HepG2 (cell line): ENCODE measurements at regions not wholly inside any gene's neighbourhood (a gene's known extent, or its start where the extent isn't known, plus 50 kb on each side); places are given as distances from the start of the nearest gene placed in this dataset.

Source experiments
- ATAC-seq: fragments of 200-7000 bp; cut with Tn5 transposase; 3 replicates; pipeline ENCODE4 v1.9.1; 2020; ENCODE audit warnings: mild to moderate bottlenecking, moderate library complexity
- BruUV-seq: library from RNA; stranded (reverse); fragments of 400-500 nt; replicated peaks from 2 replicates; lab custom pipeline; 2021; lab: Mats Ljungman, UMichigan
- CTCF ChIA-PET: fragments of 300-600 bp; formaldehyde crosslinking; extraction: SDS; loops from one replicate; lab custom pipeline; 2021; ENCODE audit warnings: low total read pairs, inconsistent platforms, low intra/inter-chr PET ratio; lab: Yijun Ruan, JAX
- POLR2A ChIA-PET: fragments of 350-600 bp; sonication (Branson Sonifier 250); formaldehyde crosslinking; loops from one replicate; lab custom pipeline; 2020; ENCODE audit warnings: antibody characterized with exemption, inconsistent platforms; lab: Yijun Ruan, JAX
- DNase-seq: peaks from one replicate; pipeline ENCODE4 v3.0.0-alpha.2; 2015; ENCODE audit warnings: low spot score
- FAIRE-seq: peaks from 3 replicates; lab custom pipeline; 2011; peaks lifted over from hg19 to GRCh38; lab: Jason Lieb, UNC
- H2AFZ ChIP-seq: one replicate; pipeline ENCODE4 v1.6.1; 2011; ENCODE audit warnings: low read length, inconsistent platforms
- H3K27ac ChIP-seq: fragments of 300-600 bp; 3 replicates; pipeline ENCODE4 v1.8.0; 2011; ENCODE audit warnings: mixed run types, mild to moderate bottlenecking, mixed read lengths, low read length, inconsistent platforms; ENCODE audit not compliant: insufficient read depth; ENCODE audit errors: extremely low read length
- H3K27me3 ChIP-seq, 2 experiments: fragments of 200-600 bp in 1 of 2; 2 replicates in 1 of 2; 3 replicates in 1 of 2; pipeline versions ENCODE4 v1.6.0 to v1.8.0; 2011; ENCODE audit warnings: low read length in 2 of 2, mild to moderate bottlenecking in 2 of 2, moderate library complexity in 2 of 2, inconsistent platforms in 1 of 2; ENCODE audit not compliant: insufficient read depth in 2 of 2, control insufficient read depth in 1 of 2
- H3K36me3 ChIP-seq, 2 experiments: fragments of 200-600 bp in 1 of 2; replicated peaks in 1 of 2; 2 replicates in 1 of 2; 3 replicates in 1 of 2; pipeline versions ENCODE4 v1.5.1 to v1.8.0; 2011; ENCODE audit warnings: low read length in 2 of 2, inconsistent platforms in 1 of 2; ENCODE audit not compliant: insufficient read depth in 2 of 2, control insufficient read depth in 1 of 2
- H3K4me1 ChIP-seq: 2 replicates; pipeline ENCODE4 v1.5.1; 2012; ENCODE audit warnings: low read length, inconsistent platforms; ENCODE audit not compliant: insufficient read depth
- H3K4me2 ChIP-seq: 2 replicates; pipeline ENCODE4 v1.6.0; 2011; ENCODE audit warnings: low read depth, low read length, inconsistent platforms
- H3K4me3 ChIP-seq, 3 experiments: fragments of 200-600 bp in 1 of 3; sonication (generic), shearing (Covaris generic) in 1 of 3; replicated peaks in 1 of 3; 2 replicates each; pipeline ENCODE4 v1.5.1; 2011 to 2016; ENCODE audit warnings: low read length in 3 of 3, inconsistent platforms in 2 of 3, low read depth in 2 of 3, mild to moderate bottlenecking in 2 of 3, control low read depth in 1 of 3, mixed read lengths in 1 of 3; ENCODE audit not compliant: insufficient read depth in 1 of 3
- H3K79me2 ChIP-seq: one replicate; pipeline ENCODE4 v1.6.1; 2011; ENCODE audit warnings: low read length, inconsistent platforms; ENCODE audit not compliant: insufficient read depth
- H3K9ac ChIP-seq: 2 replicates; pipeline ENCODE4 v1.6.0; 2011; ENCODE audit warnings: mild to moderate bottlenecking, low read depth, low read length, inconsistent platforms; ENCODE audit not compliant: insufficient read depth
- H3K9me3 ChIP-seq: 2 replicates; pipeline ENCODE4 v1.5.1; 2012; ENCODE audit warnings: mild to moderate bottlenecking, low read length
- H4K20me1 ChIP-seq: 2 replicates; pipeline ENCODE4 v1.6.0; 2011; ENCODE audit warnings: inconsistent platforms, mild to moderate bottlenecking, low read length, moderate library complexity; ENCODE audit not compliant: insufficient read depth
- CHD2 ChIP-seq: IDR thresholded peaks from 2 replicates; pipeline ENCODE4 v1.6.1; 2011; ENCODE audit warnings: low read depth, low read length, improper control_type of control experiment
- KAT2B ChIP-seq: fragments of 150-350 bp; IDR thresholded peaks from 2 replicates; pipeline ENCODE4 v1.6.1; 2014; ENCODE audit warnings: low read depth, low read length, borderline replicate concordance
- TRIM24 ChIP-seq: sonication (generic); formaldehyde crosslinking; IDR thresholded peaks from 2 replicates; pipeline ENCODE4 v1.8.0; 2022; ENCODE audit warnings: mild to moderate bottlenecking, missing genetic modification reagents
- ZNF12 ChIP-seq: sonication (generic); formaldehyde crosslinking; IDR thresholded peaks from 2 replicates; pipeline ENCODE4 v1.5.0; 2020; ENCODE audit warnings: missing genetic modification reagents
- ZNF317 ChIP-seq: sonication (generic); formaldehyde crosslinking; IDR thresholded peaks from 2 replicates; pipeline ENCODE4 v1.5.0; 2020; ENCODE audit warnings: mild to moderate bottlenecking, missing genetic modification reagents
- WGBS: methylation state at CpG from one replicate; pipeline ENCODE4 v1.1.6; 2017; ENCODE audit warnings: low lambda C conversion rate; 5-methylcytosine and 5-hydroxymethylcytosine counted together
- in situ Hi-C: cut with HindIII; loops from 2 replicates; pipeline ENCODE4 v1.10.0; 2017; ENCODE audit warnings: low pct_unique_long_range_greater_than_20kb; ENCODE audit not compliant: extremely low pct_ligation_motif_present
- intact Hi-C: fragments of 100-400 bp; cut with micrococcal nuclease; formaldehyde crosslinking; loops from one replicate; pipeline ENCODE4 v1.10.0; 2022; ENCODE audit not compliant: unreplicated experiment
- TF ChIP-seq, protein P1 (sequence below), 2 experiments: sonication (generic) in 1 of 2; formaldehyde crosslinking in 1 of 2; IDR thresholded peaks; 2 replicates each; pipeline versions ENCODE4 v1.4.0 to v1.6.1; 2016 to 2020; ENCODE audit warnings: borderline replicate concordance in 1 of 2, low read depth in 1 of 2, mild to moderate bottlenecking in 1 of 2, missing genetic modification reagents in 1 of 2
- TF ChIP-seq, protein P2 (sequence below): sonication (generic); formaldehyde crosslinking; IDR thresholded peaks from 2 replicates; pipeline ENCODE4 v1.5.0; 2020; ENCODE audit warnings: mild to moderate bottlenecking, missing genetic modification reagents
- TF ChIP-seq, protein P3 (sequence below): conservative IDR thresholded peaks from 2 replicates; pipeline ENCODE4 v1.6.1; 2018; ENCODE audit warnings: missing genetic modification reagents

DNA sequence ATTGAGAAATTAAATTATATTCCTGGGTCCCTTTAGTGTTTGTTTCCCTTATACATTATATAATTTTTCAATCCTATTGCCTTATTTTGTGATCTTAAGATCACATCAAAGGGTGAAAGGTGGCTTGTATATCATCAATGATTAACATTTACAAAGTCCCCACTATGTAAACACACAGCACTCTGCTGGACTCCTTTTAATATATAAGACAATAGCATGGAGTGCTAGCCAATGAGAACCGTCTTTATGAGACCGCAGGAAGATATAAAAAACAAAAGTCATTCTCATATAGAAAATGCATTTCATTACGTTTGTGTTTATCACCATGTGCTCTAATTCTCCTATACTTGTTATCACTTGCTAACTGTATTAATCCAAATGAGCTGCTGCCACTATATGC, 108.5 kb downstream of the HOXA1 start:
- H3K4me1 ChIP-seq = peaks cover 8% of the 10 kb centered on the region
- no peaks in the 10 kb centered on the region for H3K9me3 ChIP-seq
- TF ChIP-seq CHD2 (no peak), TRIM24 (CRISPR knock-in tag) (no peak), ZNF317 (CRISPR knock-in tag) (no peak), KAT2B (no peak)
- intact Hi-C loops = no loop called here
- CTCF ChIA-PET = no interaction called here
- in situ Hi-C loops = no loop called here
- H3K9ac ChIP-seq = no peak overlapping the region
- WGBS = 3% methylated on average over 3 of the region's 3 CpGs
- no peaks in the 10 kb centered on the region for H4K20me1 ChIP-seq
- no peak overlapping the region for H3K27ac ChIP-seq
- no peak overlapping the region for H2AFZ ChIP-seq
- peaks cover 0 to 2% of the 10 kb centered on the region in 2 experiments; a peak in 2 of 5 replicates for H3K27me3 ChIP-seq
- ATAC-seq (no peak), FAIRE-seq (no peak), DNase-seq (no peak)
- H3K79me2 ChIP-seq = no peaks in the 10 kb centered on the region
- POLR2A ChIA-PET = no interaction called here
- H3K4me3 ChIP-seq = no peak overlapping the region
- H3K4me2 ChIP-seq = no peak overlapping the region
- no TSS peak for BruUV-seq
- H3K36me3 ChIP-seq = no peaks in the 10 kb centered on the region

DNA sequence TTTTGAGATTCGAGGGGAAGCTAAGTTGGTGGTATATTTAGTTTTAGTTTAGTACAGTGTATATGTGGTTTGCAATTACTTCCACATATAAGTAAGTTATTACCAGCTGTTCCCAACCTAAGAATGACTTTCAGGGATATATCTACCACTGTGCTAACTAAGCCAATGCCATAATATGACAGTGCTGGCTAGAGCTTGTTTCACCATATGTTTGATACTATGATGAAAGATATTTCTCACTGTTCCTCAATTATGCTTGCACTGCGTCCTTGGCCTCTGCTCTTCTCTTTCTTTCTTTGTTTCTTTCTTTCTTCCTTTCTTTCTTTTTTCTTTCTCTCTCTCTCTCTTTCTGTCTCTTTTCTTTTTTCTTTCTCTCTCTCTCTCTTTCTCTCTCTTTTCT, 113.8 kb upstream of the SKAP2 start:
- TF ChIP-seq, protein P1, sequence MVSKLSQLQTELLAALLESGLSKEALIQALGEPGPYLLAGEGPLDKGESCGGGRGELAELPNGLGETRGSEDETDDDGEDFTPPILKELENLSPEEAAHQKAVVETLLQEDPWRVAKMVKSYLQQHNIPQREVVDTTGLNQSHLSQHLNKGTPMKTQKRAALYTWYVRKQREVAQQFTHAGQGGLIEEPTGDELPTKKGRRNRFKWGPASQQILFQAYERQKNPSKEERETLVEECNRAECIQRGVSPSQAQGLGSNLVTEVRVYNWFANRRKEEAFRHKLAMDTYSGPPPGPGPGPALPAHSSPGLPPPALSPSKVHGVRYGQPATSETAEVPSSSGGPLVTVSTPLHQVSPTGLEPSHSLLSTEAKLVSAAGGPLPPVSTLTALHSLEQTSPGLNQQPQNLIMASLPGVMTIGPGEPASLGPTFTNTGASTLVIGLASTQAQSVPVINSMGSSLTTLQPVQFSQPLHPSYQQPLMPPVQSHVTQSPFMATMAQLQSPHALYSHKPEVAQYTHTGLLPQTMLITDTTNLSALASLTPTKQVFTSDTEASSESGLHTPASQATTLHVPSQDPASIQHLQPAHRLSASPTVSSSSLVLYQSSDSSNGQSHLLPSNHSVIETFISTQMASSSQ (IDR thresholded peaks at IDR 0.05; ENCODE audit: low read depth) = no peak
- TF ChIP-seq, protein P1 (CRISPR knock-in tag; IDR thresholded peaks at IDR 0.05; ENCODE audit: borderline replicate concordance) = no peak
- TF ChIP-seq, protein P2, sequence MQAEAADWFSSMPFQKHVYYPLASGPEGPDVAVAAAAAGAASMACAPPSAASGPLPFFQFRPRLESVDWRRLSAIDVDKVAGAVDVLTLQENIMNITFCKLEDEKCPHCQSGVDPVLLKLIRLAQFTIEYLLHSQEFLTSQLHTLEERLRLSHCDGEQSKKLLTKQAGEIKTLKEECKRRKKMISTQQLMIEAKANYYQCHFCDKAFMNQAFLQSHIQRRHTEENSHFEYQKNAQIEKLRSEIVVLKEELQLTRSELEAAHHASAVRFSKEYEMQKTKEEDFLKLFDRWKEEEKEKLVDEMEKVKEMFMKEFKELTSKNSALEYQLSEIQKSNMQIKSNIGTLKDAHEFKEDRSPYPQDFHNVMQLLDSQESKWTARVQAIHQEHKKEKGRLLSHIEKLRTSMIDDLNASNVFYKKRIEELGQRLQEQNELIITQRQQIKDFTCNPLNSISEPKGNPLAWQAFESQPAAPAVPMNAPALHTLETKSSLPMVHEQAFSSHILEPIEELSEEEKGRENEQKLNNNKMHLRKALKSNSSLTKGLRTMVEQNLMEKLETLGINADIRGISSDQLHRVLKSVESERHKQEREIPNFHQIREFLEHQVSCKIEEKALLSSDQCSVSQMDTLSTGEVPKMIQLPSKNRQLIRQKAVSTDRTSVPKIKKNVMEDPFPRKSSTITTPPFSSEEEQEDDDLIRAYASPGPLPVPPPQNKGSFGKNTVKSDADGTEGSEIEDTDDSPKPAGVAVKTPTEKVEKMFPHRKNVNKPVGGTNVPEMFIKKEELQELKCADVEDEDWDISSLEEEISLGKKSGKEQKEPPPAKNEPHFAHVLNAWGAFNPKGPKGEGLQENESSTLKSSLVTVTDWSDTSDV = no peak
- no peak for TF ChIP-seq ZNF12 (CRISPR knock-in tag)
- TF ChIP-seq, protein P3, sequence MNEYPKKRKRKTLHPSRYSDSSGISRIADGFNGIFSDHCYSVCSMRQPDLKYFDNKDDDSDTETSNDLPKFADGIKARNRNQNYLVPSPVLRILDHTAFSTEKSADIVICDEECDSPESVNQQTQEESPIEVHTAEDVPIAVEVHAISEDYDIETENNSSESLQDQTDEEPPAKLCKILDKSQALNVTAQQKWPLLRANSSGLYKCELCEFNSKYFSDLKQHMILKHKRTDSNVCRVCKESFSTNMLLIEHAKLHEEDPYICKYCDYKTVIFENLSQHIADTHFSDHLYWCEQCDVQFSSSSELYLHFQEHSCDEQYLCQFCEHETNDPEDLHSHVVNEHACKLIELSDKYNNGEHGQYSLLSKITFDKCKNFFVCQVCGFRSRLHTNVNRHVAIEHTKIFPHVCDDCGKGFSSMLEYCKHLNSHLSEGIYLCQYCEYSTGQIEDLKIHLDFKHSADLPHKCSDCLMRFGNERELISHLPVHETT = no peak
- Histone ChIP-seq H3K4me3 (no peak overlapping the region), H2AFZ (no peak overlapping the region), H3K4me1 (peaks cover 6% of the 10 kb centered on the region; the same call in 1 of the 2 replicates), H4K20me1 (no peaks in the 10 kb centered on the region), H3K79me2 (no peaks in the 10 kb centered on the region), H3K9ac (no peak overlapping the region), H3K27me3 (peaks cover under 1 to 1% of the 10 kb centered on the region in 2 experiments; a peak in 2 of 5 replicates), H3K36me3 (no peaks in the 10 kb centered on the region), H3K4me2 (no peak overlapping the region), H3K9me3 (no peaks in the 10 kb centered on the region), H3K27ac (no peak overlapping the region)
- FAIRE-seq = no peak
- no peak for DNase-seq
- 42% methylated on average over 2 of the region's 2 CpGs for WGBS
- intact Hi-C loops = no loop called here
- no TSS peak for BruUV-seq
- CTCF ChIA-PET = no interaction called here
- POLR2A ChIA-PET = no interaction called here
- ATAC-seq = no peak
- in situ Hi-C loops = no loop called here
